MCF 10A (cell line): ENCODE measurements at regions not wholly inside any gene's neighbourhood (a gene's known extent, or its start where the extent isn't known, plus 50 kb on each side); places are given as distances from the start of the nearest gene placed in this dataset.
A peak's percentile ranks its signal among the peaks of the same experiment; 100 is the strongest.

Source experiments
- BruUV-seq: library from RNA; stranded (reverse); fragments of 400-500 nt; replicated peaks from 2 replicates; lab custom pipeline; 2021; lab: Mats Ljungman, UMichigan
- CTCF ChIA-PET: fragments of 300-600 bp; sonication (Branson Sonifier 250); formaldehyde crosslinking; extraction: SDS; loops from one replicate; lab custom pipeline; 2021; ENCODE audit warnings: antibody characterized with exemption, inconsistent platforms; lab: Yijun Ruan, JAX
- POLR2A ChIA-PET: fragments of 300-600, 350-650 bp; sonication (Branson Sonifier 250); formaldehyde crosslinking; extraction: SDS; loops from one replicate; lab custom pipeline; 2020; ENCODE audit warnings: antibody characterized with exemption, inconsistent platforms; lab: Yijun Ruan, JAX
- DNase-seq: peaks from one replicate; pipeline ENCODE4 v3.0.0-alpha.2; 2018; ENCODE audit not compliant: unreplicated experiment
- H3K27ac Mint-ChIP-seq: one replicate; pipeline ENCODE4 v1.8.0; 2022; ENCODE audit warnings: mild to moderate bottlenecking, low read depth, mixed read lengths; ENCODE audit not compliant: unreplicated experiment
- H3K27me3 Mint-ChIP-seq: one replicate; pipeline ENCODE4 v1.8.0; 2022; ENCODE audit warnings: mixed read lengths; ENCODE audit not compliant: insufficient read depth, unreplicated experiment
- H3K36me3 Mint-ChIP-seq: one replicate; pipeline ENCODE4 v1.8.0; 2022; ENCODE audit warnings: mild to moderate bottlenecking, moderate library complexity, mixed read lengths; ENCODE audit not compliant: insufficient read depth, unreplicated experiment
- H3K4me1 Mint-ChIP-seq: one replicate; pipeline ENCODE4 v1.8.0; 2022; ENCODE audit warnings: mixed read lengths; ENCODE audit not compliant: insufficient read depth, unreplicated experiment
- H3K4me3 Mint-ChIP-seq: one replicate; pipeline ENCODE4 v1.8.0; 2022; ENCODE audit warnings: mild to moderate bottlenecking, moderate library complexity, mixed read lengths; ENCODE audit not compliant: unreplicated experiment
- H3K9me3 Mint-ChIP-seq: one replicate; pipeline ENCODE4 v1.8.0; 2022; ENCODE audit warnings: mixed read lengths; ENCODE audit not compliant: unreplicated experiment
- intact Hi-C: fragments of 100-400 bp; cut with micrococcal nuclease; formaldehyde crosslinking; loops from 2 replicates; pipeline ENCODE4 v1.14.1; 2022
- TF ChIP-seq, protein P1 (sequence below): fragments of 200-600 bp; IDR thresholded peaks from one replicate; pipeline ENCODE4 v1.8.0; 2022; ENCODE audit warnings: antibody characterized with exemption, mild to moderate bottlenecking; ENCODE audit not compliant: unreplicated experiment

DNA sequence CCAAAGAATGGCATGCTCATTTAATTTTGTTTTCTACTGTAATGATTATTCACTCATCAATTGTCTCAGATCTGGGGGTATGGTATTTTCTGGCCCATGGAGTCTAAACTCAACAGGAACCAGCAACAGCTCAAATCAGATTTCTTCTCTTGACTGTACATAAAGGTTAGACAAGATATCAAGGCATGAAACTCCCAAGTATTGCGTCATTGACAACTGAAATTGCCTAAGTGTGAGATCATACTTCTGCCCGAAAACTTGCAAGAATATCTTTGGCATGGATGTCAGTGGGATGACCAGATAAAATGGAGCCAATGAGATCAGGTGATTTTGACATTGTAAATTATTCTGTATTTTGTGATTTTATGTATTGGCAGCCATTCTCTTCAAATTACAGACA, 141.7 kb upstream of the STK32A start:
- Mint-ChIP-seq H3K9me3 (no peaks in the 10 kb centered on the region), H3K4me1 (peaks cover 7% of the 10 kb centered on the region), H3K4me3 (no peak overlapping the region), H3K27me3 (no peaks in the 10 kb centered on the region), H3K27ac (no peak overlapping the region), H3K36me3 (no peaks in the 10 kb centered on the region)
- BruUV-seq: no TSS peak
- ChIA-PET POLR2A (interaction anchor here (0.7 to 0.9 kb wide), 3 partner anchors 10 to 535 kb away, joined by 3 to 4 read pairs (median 3); no protein-coding TSS in a partner anchor), CTCF (interaction anchor here (0.6 kb wide), 1 partner anchor 253 kb away, joined by 3 read pairs; no protein-coding TSS in a partner anchor)
- peak; percentile 88 for DNase-seq
- intact Hi-C loops: no loop called here
- TF ChIP-seq, protein P1, sequence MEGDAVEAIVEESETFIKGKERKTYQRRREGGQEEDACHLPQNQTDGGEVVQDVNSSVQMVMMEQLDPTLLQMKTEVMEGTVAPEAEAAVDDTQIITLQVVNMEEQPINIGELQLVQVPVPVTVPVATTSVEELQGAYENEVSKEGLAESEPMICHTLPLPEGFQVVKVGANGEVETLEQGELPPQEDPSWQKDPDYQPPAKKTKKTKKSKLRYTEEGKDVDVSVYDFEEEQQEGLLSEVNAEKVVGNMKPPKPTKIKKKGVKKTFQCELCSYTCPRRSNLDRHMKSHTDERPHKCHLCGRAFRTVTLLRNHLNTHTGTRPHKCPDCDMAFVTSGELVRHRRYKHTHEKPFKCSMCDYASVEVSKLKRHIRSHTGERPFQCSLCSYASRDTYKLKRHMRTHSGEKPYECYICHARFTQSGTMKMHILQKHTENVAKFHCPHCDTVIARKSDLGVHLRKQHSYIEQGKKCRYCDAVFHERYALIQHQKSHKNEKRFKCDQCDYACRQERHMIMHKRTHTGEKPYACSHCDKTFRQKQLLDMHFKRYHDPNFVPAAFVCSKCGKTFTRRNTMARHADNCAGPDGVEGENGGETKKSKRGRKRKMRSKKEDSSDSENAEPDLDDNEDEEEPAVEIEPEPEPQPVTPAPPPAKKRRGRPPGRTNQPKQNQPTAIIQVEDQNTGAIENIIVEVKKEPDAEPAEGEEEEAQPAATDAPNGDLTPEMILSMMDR: no peak

DNA sequence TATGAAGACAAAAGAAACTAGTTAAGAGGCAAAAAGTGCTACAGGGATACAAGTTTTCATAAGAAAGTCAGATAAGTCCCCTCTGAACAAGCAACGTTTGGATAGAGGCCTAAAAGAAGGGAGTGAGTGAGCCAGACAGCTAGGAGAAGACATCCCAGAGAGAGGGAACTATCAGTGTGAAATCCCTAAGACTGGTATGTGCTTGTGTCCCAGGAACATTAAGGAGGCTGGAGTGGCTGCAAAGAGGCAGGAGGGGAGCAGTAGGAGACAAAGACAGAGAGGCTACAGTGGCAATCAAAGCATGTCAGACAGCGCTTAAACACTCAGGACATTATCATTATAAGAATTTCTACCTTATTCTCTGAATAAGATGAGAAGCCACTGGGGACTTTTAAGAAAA, 139.1 kb upstream of the STK32A start:
- intact Hi-C loops: loop anchor here (5.0 kb wide), 1 partner anchor 92 kb away; no protein-coding TSS in a partner anchor

DNA sequence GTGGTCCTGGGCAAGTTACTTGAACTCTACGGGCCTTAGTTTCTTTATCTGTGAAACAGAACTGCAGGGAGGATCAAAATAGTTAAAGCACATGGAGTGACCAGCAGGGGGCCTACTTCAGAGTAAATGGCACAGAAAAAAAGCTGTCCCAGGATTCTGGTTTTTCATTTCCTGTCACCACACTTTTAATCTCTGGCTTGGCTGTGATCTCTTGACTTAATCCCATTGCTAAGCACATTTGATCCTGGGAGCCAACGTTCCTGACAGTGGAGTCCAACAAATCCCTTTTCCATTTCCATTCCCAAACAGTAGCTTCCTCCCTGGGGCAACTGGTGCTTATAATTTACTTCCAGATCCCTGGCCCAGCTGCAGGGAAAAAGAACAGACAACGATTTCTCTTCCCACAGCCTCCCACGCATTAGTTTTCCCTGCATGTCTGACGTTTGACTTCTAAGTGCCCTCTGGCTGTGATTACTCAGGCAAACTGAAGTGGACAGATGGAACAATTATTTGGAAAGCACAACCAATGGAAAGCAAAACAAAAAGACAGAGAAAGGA, 136.5 kb upstream of the STK32A start:
- H3K36me3 Mint-ChIP-seq: no peaks in the 10 kb centered on the region
- ChIA-PET CTCF (interaction anchor here (0.6 to 5.4 kb wide), 20 partner anchors 11 to 1042 kb away, joined by 3 to 37 read pairs (median 4); no protein-coding TSS in a partner anchor), POLR2A (interaction anchor here (1.5 kb wide), 1 partner anchor 71 kb away, joined by 3 read pairs; no protein-coding TSS in a partner anchor)
- peak; percentile 69 for DNase-seq
- TF ChIP-seq, protein P1: peak; percentile 61
- peak overlapping the region; percentile 7 for H3K27ac Mint-ChIP-seq
- no peaks in the 10 kb centered on the region for H3K9me3 Mint-ChIP-seq
- no peaks in the 10 kb centered on the region for H3K27me3 Mint-ChIP-seq
- H3K4me3 Mint-ChIP-seq: no peak overlapping the region
- intact Hi-C loops: loop anchor here (1.0 to 5.0 kb wide), 2 partner anchors 89 to 271 kb away; no protein-coding TSS in a partner anchor
- peaks cover 13% of the 10 kb centered on the region for H3K4me1 Mint-ChIP-seq
- BruUV-seq: no TSS peak

More for the DNA sequence above, 139.1 kb upstream of the STK32A start:
- H3K27me3 Mint-ChIP-seq: no peaks in the 10 kb centered on the region
- ChIA-PET POLR2A (no interaction called here), CTCF (interaction anchor here (0.7 kb wide), 1 partner anchor 12 kb away, joined by 3 read pairs; no protein-coding TSS in a partner anchor)
- H3K9me3 Mint-ChIP-seq: no peaks in the 10 kb centered on the region
- TF ChIP-seq, protein P1: no peak
- H3K36me3 Mint-ChIP-seq: no peaks in the 10 kb centered on the region
- no TSS peak for BruUV-seq
- no peak for DNase-seq
- H3K4me1 Mint-ChIP-seq: peaks cover 14% of the 10 kb centered on the region
- H3K4me3 Mint-ChIP-seq: no peak overlapping the region
- H3K27ac Mint-ChIP-seq: no peak overlapping the region

DNA sequence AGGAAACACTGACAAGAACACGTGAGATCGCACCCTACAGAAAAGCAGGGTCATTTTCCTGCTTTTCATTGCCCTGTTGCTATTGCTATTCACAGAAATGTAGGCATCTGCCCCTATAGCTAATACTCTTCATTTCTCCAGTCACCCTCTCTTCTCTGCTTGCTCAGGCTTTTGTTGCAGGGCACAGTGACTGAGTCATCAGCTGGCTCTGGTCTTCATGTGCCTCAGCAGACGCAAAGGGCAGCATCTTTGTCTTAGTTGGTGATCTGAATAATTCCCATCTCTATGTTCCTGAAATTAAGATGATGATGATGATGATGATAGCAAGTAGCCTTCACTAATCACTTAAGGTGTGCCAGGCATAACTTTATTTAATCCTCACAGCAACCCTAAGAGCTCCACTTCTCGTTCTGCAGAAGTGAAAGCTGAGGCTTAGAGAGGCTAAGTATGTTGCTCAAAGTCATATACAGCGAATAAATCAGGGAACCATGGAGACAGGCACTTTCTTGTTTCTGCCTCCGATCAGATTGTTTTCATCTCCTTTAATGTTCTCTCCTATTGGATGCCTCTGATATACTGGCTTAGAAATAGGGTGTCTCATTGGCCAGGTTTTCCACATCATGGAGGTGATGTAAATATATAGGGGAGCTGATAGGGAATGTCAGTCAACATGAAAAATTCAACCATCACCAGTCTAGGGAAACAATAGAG, 133.0 kb upstream of the STK32A start:
- TF ChIP-seq, protein P1: no peak
- no peaks in the 10 kb centered on the region for H3K27me3 Mint-ChIP-seq
- ChIA-PET POLR2A (interaction anchor here (0.5 kb wide), 1 partner anchor 435 kb away, joined by 3 read pairs; no protein-coding TSS in a partner anchor), CTCF (interaction anchor here (0.6 to 5.4 kb wide), 7 partner anchors 14 to 1348 kb away, joined by 3 to 37 read pairs (median 3); no protein-coding TSS in a partner anchor)
- H3K36me3 Mint-ChIP-seq: no peaks in the 10 kb centered on the region
- BruUV-seq: no TSS peak
- intact Hi-C loops: no loop called here
- peaks cover 12% of the 10 kb centered on the region for H3K4me1 Mint-ChIP-seq
- peak; percentile 39 for DNase-seq
- H3K9me3 Mint-ChIP-seq: no peaks in the 10 kb centered on the region
- no peak overlapping the region for H3K4me3 Mint-ChIP-seq
- H3K27ac Mint-ChIP-seq: no peak overlapping the region
